ENCODE measurements at regions not wholly inside any gene's neighbourhood (a gene's known extent, or its start where the extent isn't known, plus 50 kb on each side); places are given as distances from the start of the nearest gene placed in this dataset.

GRCh38 chr18:76684265-76684664 lies 138.1 kb upstream of the ZNF236 start:
- TF ChIP-seq EZH2 (IDR thresholded peaks at IDR 0.05; ENCODE audit: insufficient read depth, poor library complexity, severe bottlenecking): no peak
- TF ChIP-seq EZH2phosphoT487 (IDR thresholded peaks at IDR 0.05; ENCODE audit: insufficient read depth, low read depth): no peak
- in situ Hi-C loops (cut with MboI): no loop called here
- Histone ChIP-seq H3K4me1 (ENCODE audit: insufficient read depth) (no peaks in the 10 kb centered on the region), H3K4me2 (ENCODE audit: unreplicated experiment) (no peak overlapping the region), H3F3A (ENCODE audit: insufficient read depth) (no peaks in the 10 kb centered on the region), H4K20me1 (ENCODE audit: insufficient read depth) (no peaks in the 10 kb centered on the region), H3K4me3 (no peak overlapping the region), H2AFZ (no peak overlapping the region), H3K9ac (no peak overlapping the region), H3K9me2 (ENCODE audit: insufficient read depth) (no peaks in the 10 kb centered on the region), H3K36me3 (ENCODE audit: low read depth) (no peaks in the 10 kb centered on the region), H3K79me2 (ENCODE audit: insufficient read depth) (no peaks in the 10 kb centered on the region), H3K27me3 (replicated peaks; ENCODE audit: insufficient read depth) (peaks cover 9% of the 10 kb centered on the region), H3K27ac (no peak overlapping the region), H3K9me3 (ENCODE audit: low read depth) (no peaks in the 10 kb centered on the region)
- WGBS, 2 experiments (ENCODE audit: low coverage in 1 of 2, low lambda C conversion rate in 2 of 2, missing lambda C conversion rate in 2 of 2): 48 to 58% methylated on average over 15 to 16 of the region's 16 CpGs
- DNase-seq: no peak

- H2AFZ ChIP-seq: no peak overlapping the region
Measured at GRCh38 chr18:76679945-76680344, 142.4 kb upstream of the ZNF236 start.

GRCh38 chr18:76679259-76679658 lies 143.1 kb upstream of the ZNF236 start:
- no peaks in the 10 kb centered on the region for H3K36me3 ChIP-seq (ENCODE audit: low read depth)
- no peaks in the 10 kb centered on the region for H3F3A ChIP-seq (ENCODE audit: insufficient read depth)
- no peak overlapping the region for H3K4me2 ChIP-seq (ENCODE audit: unreplicated experiment)
- H3K9me2 ChIP-seq (ENCODE audit: insufficient read depth): no peaks in the 10 kb centered on the region
- no peak overlapping the region for H3K4me3 ChIP-seq
- DNase-seq: no peak
- H3K79me2 ChIP-seq (ENCODE audit: insufficient read depth): no peaks in the 10 kb centered on the region
- H3K9ac ChIP-seq: no peak overlapping the region
- in situ Hi-C loops (cut with MboI): no loop called here
- no peaks in the 10 kb centered on the region for H3K9me3 ChIP-seq (ENCODE audit: low read depth)
- no peaks in the 10 kb centered on the region for H4K20me1 ChIP-seq (ENCODE audit: insufficient read depth)
- H2AFZ ChIP-seq: no peak overlapping the region
- no peak overlapping the region for H3K27ac ChIP-seq
- H3K4me1 ChIP-seq (ENCODE audit: insufficient read depth): no peaks in the 10 kb centered on the region
- TF ChIP-seq EZH2phosphoT487 (IDR thresholded peaks at IDR 0.05; ENCODE audit: insufficient read depth, low read depth) (no peak), EZH2 (IDR thresholded peaks at IDR 0.05; ENCODE audit: insufficient read depth, poor library complexity, severe bottlenecking) (no peak)
- WGBS, 2 experiments (ENCODE audit: low coverage in 1 of 2, low lambda C conversion rate in 2 of 2, missing lambda C conversion rate in 2 of 2): 68 to 79% methylated on average over 7 of the region's 7 CpGs
- H3K27me3 ChIP-seq (replicated peaks; ENCODE audit: insufficient read depth): peaks cover 24% of the 10 kb centered on the region

More at GRCh38 chr18:76679945-76680344, 142.4 kb upstream of the ZNF236 start:
- H3F3A ChIP-seq (ENCODE audit: insufficient read depth): no peaks in the 10 kb centered on the region
- no peak overlapping the region for H3K4me3 ChIP-seq
- no peaks in the 10 kb centered on the region for H3K9me2 ChIP-seq (ENCODE audit: insufficient read depth)
- in situ Hi-C loops (cut with MboI): no loop called here
- no peaks in the 10 kb centered on the region for H3K36me3 ChIP-seq (ENCODE audit: low read depth)
- no peaks in the 10 kb centered on the region for H3K9me3 ChIP-seq (ENCODE audit: low read depth)
- DNase-seq: no peak
- WGBS, 2 experiments (ENCODE audit: low coverage in 1 of 2, low lambda C conversion rate in 2 of 2, missing lambda C conversion rate in 2 of 2): 70 to 72% methylated on average over 8 of the region's 8 CpGs
- no peaks in the 10 kb centered on the region for H3K79me2 ChIP-seq (ENCODE audit: insufficient read depth)
- H3K9ac ChIP-seq: no peak overlapping the region
- H3K27ac ChIP-seq: no peak overlapping the region
- peaks cover 24% of the 10 kb centered on the region for H3K27me3 ChIP-seq (replicated peaks; ENCODE audit: insufficient read depth)
- H4K20me1 ChIP-seq (ENCODE audit: insufficient read depth): no peaks in the 10 kb centered on the region
- no peak overlapping the region for H3K4me2 ChIP-seq (ENCODE audit: unreplicated experiment)
- no peaks in the 10 kb centered on the region for H3K4me1 ChIP-seq (ENCODE audit: insufficient read depth)
- TF ChIP-seq EZH2phosphoT487 (IDR thresholded peaks at IDR 0.05; ENCODE audit: insufficient read depth, low read depth): no peak
- no peak for TF ChIP-seq EZH2 (IDR thresholded peaks at IDR 0.05; ENCODE audit: insufficient read depth, poor library complexity, severe bottlenecking)

GRCh38 chr18:76678248-76678647 lies 144.1 kb upstream of the ZNF236 start:
- in situ Hi-C loops (cut with MboI): no loop called here
- 22 to 32% methylated on average over 8 of the region's 8 CpGs for WGBS, 2 experiments (ENCODE audit: low coverage in 1 of 2, low lambda C conversion rate in 2 of 2, missing lambda C conversion rate in 2 of 2)
- Histone ChIP-seq H3F3A (ENCODE audit: insufficient read depth) (no peaks in the 10 kb centered on the region), H3K9ac (no peak overlapping the region), H3K9me3 (ENCODE audit: low read depth) (no peaks in the 10 kb centered on the region), H3K36me3 (ENCODE audit: low read depth) (no peaks in the 10 kb centered on the region), H3K9me2 (ENCODE audit: insufficient read depth) (no peaks in the 10 kb centered on the region), H4K20me1 (ENCODE audit: insufficient read depth) (no peaks in the 10 kb centered on the region), H2AFZ (no peak overlapping the region), H3K27ac (no peak overlapping the region), H3K4me2 (ENCODE audit: unreplicated experiment) (no peak overlapping the region), H3K79me2 (ENCODE audit: insufficient read depth) (no peaks in the 10 kb centered on the region), H3K4me3 (no peak overlapping the region), H3K4me1 (ENCODE audit: insufficient read depth) (no peaks in the 10 kb centered on the region), H3K27me3 (replicated peaks; ENCODE audit: insufficient read depth) (peaks cover 24% of the 10 kb centered on the region)
- no peak for TF ChIP-seq EZH2 (IDR thresholded peaks at IDR 0.05; ENCODE audit: insufficient read depth, poor library complexity, severe bottlenecking)
- TF ChIP-seq EZH2phosphoT487 (IDR thresholded peaks at IDR 0.05; ENCODE audit: insufficient read depth, low read depth): no peak
- DNase-seq: no peak

- Histone ChIP-seq H3K4me2 (ENCODE audit: unreplicated experiment) (no peak overlapping the region), H3K27ac (no peak overlapping the region), H3K36me3 (ENCODE audit: low read depth) (no peaks in the 10 kb centered on the region), H3F3A (ENCODE audit: insufficient read depth) (no peaks in the 10 kb centered on the region), H3K4me1 (ENCODE audit: insufficient read depth) (no peaks in the 10 kb centered on the region), H3K9me2 (ENCODE audit: insufficient read depth) (no peaks in the 10 kb centered on the region), H3K9me3 (ENCODE audit: low read depth) (no peaks in the 10 kb centered on the region), H3K27me3 (replicated peaks; ENCODE audit: insufficient read depth) (peaks cover 24% of the 10 kb centered on the region), H3K79me2 (ENCODE audit: insufficient read depth) (no peaks in the 10 kb centered on the region), H3K9ac (no peak overlapping the region), H4K20me1 (ENCODE audit: insufficient read depth) (no peaks in the 10 kb centered on the region), H2AFZ (no peak overlapping the region), H3K4me3 (no peak overlapping the region)
- TF ChIP-seq EZH2phosphoT487 (IDR thresholded peaks at IDR 0.05; ENCODE audit: insufficient read depth, low read depth) (no peak), EZH2 (IDR thresholded peaks at IDR 0.05; ENCODE audit: insufficient read depth, poor library complexity, severe bottlenecking) (no peak)
- in situ Hi-C loops (cut with MboI): no loop called here
- WGBS, 2 experiments (ENCODE audit: low coverage in 1 of 2, low lambda C conversion rate in 2 of 2, missing lambda C conversion rate in 2 of 2): 72 to 74% methylated on average over 6 of the region's 6 CpGs
- DNase-seq: no peak
Measured at GRCh38 chr18:76674596-76674995, 147.8 kb upstream of the ZNF236 start.
